ENCODE measurements at regions not wholly inside any gene's neighbourhood (a gene's known extent, or its start where the extent isn't known, plus 50 kb on each side); places are given as distances from the start of the nearest gene placed in this dataset.

GRCh38 chr11:122172352-122173073, 56.5 kb upstream of the BLID start:
- H3K27me3 ChIP-seq = no peaks in the 10 kb centered on the region
- H3K36me3 ChIP-seq = no peaks in the 10 kb centered on the region
- H3K27ac ChIP-seq = no peak overlapping the region
- no peaks in the 10 kb centered on the region for H3K4me1 ChIP-seq (ENCODE audit: control insufficient read depth in 1 of 2, insufficient read depth in 1 of 2, low read depth in 1 of 2, low read length in 1 of 2)
- no peak for TF ChIP-seq CTCF (IDR thresholded peaks at IDR 0.05)
- H3K9me3 ChIP-seq = no peaks in the 10 kb centered on the region
- no peak overlapping the region for H3K4me3 ChIP-seq (ENCODE audit: low read depth in 1 of 2, low read length in 1 of 2)

GRCh38 chr11:122170815-122171475, 54.9 kb upstream of the BLID start:
- H3K27ac ChIP-seq = no peak overlapping the region
- no peaks in the 10 kb centered on the region for H3K27me3 ChIP-seq
- H3K4me3 ChIP-seq (ENCODE audit: low read depth in 1 of 2, low read length in 1 of 2) = no peak overlapping the region
- TF ChIP-seq CTCF (IDR thresholded peaks at IDR 0.05) = no peak
- no peaks in the 10 kb centered on the region for H3K4me1 ChIP-seq (ENCODE audit: control insufficient read depth in 1 of 2, insufficient read depth in 1 of 2, low read depth in 1 of 2, low read length in 1 of 2)
- no peaks in the 10 kb centered on the region for H3K9me3 ChIP-seq
- no peaks in the 10 kb centered on the region for H3K36me3 ChIP-seq

GRCh38 chr11:122168218-122168617, 52.2 kb upstream of the BLID start:
- Histone ChIP-seq H3K27ac (no peak overlapping the region), H3K4me3 (ENCODE audit: low read depth in 1 of 2, low read length in 1 of 2) (no peak overlapping the region), H3K4me1 (ENCODE audit: control insufficient read depth in 1 of 2, insufficient read depth in 1 of 2, low read depth in 1 of 2, low read length in 1 of 2) (no peaks in the 10 kb centered on the region), H3K36me3 (no peaks in the 10 kb centered on the region), H3K9me3 (no peaks in the 10 kb centered on the region), H3K27me3 (no peaks in the 10 kb centered on the region)
- TF ChIP-seq CTCF (IDR thresholded peaks at IDR 0.05) = no peak

GRCh38 chr11:122167100-122167499, 51.1 kb upstream of the BLID start:
- Histone ChIP-seq H3K9me3 (no peaks in the 10 kb centered on the region), H3K4me1 (ENCODE audit: control insufficient read depth in 1 of 2, insufficient read depth in 1 of 2, low read depth in 1 of 2, low read length in 1 of 2) (no peaks in the 10 kb centered on the region), H3K36me3 (no peaks in the 10 kb centered on the region), H3K4me3 (ENCODE audit: low read depth in 1 of 2, low read length in 1 of 2) (no peak overlapping the region), H3K27ac (no peak overlapping the region), H3K27me3 (no peaks in the 10 kb centered on the region)
- TF ChIP-seq CTCF (IDR thresholded peaks at IDR 0.05) = no peak

GRCh38 chr11:122165607-122166371, 49.8 kb upstream of the BLID start:
- Histone ChIP-seq H3K27ac (no peak overlapping the region), H3K9me3 (no peaks in the 10 kb centered on the region), H3K27me3 (no peaks in the 10 kb centered on the region), H3K4me3 (ENCODE audit: low read depth in 1 of 2, low read length in 1 of 2) (no peak overlapping the region), H3K4me1 (ENCODE audit: control insufficient read depth in 1 of 2, insufficient read depth in 1 of 2, low read depth in 1 of 2, low read length in 1 of 2) (no peaks in the 10 kb centered on the region), H3K36me3 (no peaks in the 10 kb centered on the region)
- no peak for TF ChIP-seq CTCF (IDR thresholded peaks at IDR 0.05)

Measured in neutrophil (primary cell).